Right ventricle myocardium superior (tissue), 1 donor: ENCODE measurements at regions not wholly inside any gene's neighbourhood (a gene's known extent, or its start where the extent isn't known, plus 50 kb on each side); places are given as distances from the start of the nearest gene placed in this dataset.

Source experiments
- ATAC-seq: fragments of 200-7000 bp; cut with Tn5 transposase; one replicate; pipeline ENCODE4 v1.9.1; 2020; ENCODE audit warnings: mild to moderate bottlenecking; ENCODE audit not compliant: poor library complexity
- DNase-seq: peaks from one replicate; pipeline ENCODE4 v3.0.0-alpha.2; 2020
- intact Hi-C: fragments of 100-400 bp; cut with DNase I; formaldehyde crosslinking; loops from one replicate; pipeline ENCODE4 v1.11.2; 2022
- donor health status: DM: no; HTN: yes; CAD: no; lungs with severe emphysema.

DNA sequence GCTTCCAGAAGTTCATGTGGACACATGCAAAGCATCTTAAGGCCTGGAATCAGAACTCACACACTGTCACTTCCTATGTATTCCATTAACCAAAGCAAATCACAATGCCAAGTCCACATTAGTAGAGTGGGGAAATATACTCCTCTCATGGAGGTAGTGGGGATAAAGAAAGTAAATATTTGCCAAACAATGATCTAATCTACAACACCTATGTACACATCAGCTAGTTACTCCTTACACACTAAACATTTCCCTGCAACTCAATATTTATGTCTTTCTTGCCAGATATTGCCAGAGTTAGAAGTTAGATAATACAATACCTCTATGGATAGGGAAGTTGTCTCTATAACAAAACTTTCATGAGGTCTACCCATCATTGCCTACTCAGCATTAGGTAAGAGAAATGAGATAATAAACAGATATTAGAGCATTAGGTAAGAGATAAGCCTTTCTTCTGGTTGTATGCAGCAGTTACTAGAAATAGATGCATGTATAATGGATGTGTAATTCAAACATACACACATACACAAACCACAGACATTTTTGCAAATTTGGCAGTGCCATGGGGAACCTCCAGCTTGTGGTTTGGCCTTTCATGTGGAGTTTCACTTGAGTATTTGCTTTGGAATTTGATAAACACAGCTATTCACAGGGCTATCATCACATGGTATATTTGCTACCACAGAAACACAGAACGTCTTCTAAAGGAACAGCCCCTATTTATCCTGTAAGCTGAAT lies 196.5 kb downstream of the TLE1 start:
- DNase-seq (no peak), ATAC-seq (no peak)
- intact Hi-C loops: no loop called here

DNA sequence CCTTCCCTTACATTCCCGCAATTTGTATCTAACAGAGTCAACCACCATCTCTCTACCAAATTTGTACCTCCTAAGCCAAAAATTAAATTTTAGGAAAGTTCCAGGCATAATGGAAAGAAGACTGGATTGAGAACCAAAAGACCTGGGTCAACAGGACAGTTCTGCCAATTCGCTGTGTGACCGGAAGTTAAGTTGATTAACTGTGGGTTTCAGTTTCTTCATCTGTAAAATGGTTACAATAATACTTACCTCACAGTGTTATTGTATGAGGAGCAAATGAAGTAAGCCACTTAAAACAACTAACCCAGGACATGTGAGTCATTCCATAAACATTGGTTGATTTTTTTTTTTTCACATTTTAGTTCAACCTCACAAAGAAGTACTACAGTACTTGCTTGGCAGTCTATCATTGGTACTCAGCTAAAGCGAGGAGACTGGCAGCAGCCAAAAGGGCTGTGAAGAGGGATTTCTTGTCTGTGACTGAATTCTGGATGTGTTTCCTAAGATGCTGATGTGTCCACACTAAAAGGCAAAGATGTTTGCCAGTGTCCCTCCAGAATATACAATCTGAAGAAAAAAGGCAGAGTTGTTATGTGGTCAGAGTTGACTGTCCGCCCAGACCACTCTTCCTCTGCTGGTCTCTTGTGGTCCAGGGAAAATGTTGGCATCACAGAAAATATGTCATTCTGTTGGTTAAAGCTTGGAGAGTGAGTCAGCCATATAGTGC lies 198.6 kb downstream of the TLE1 start:
- DNase-seq (no peak), ATAC-seq (no peak)
- intact Hi-C loops: no loop called here

DNA sequence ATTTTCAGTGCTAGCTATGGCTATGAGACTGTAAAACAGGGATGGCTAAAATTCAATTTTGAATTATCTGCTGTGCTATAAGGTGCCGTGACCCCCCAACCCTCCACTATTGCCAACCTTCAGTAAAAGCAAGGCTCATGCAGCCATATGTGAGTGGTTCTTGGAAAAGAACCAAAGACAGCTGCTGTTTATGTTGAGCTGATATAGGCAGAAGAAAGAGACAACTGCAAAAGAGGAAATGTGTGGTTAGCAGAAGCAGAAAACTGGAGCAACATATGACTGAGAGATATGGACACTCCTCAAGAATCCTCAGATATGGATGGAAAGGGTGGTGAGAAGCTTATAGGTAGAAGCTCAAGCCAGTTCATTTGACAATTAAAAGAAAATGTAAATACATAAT lies 200.3 kb downstream of the TLE1 start:
- no peak for ATAC-seq
- DNase-seq: no peak
- intact Hi-C loops: no loop called here

DNA sequence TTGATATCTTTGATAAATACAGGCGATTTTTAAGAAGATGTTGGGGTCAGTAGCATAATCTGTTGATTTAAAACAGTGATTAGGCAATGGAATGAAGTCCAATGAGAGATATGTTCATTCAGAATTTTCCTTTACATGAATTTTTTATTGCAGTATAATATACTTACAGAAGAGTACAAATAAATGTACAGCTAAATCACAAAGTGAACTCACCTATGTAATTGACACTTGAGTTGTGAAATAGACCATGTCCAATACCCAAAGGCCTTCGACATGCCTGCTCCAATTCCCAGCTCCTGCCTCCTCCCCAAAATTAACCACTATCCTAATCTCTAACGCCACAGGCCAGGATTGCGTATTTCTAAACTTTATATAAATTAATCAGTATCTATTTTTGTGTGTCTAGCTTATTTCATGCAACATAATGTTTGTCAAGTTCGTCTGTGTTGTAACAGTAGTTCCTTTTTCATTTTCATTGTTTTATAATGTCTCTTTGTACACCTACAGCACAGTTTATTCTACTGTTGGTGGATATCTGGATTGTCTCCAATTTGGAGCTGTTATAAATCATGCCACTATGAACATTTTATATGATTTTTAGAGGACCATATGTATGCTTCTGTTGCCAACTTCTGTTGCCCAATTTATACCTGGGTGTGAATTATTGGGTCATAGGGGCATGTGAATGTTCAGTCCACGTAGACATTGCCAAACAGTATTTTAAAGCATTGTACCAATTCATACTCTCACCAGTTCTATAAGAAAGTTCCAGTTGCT lies 208.3 kb downstream of the TLE1 start:
- ATAC-seq (no peak), DNase-seq (no peak)
- intact Hi-C loops: no loop called here

DNA sequence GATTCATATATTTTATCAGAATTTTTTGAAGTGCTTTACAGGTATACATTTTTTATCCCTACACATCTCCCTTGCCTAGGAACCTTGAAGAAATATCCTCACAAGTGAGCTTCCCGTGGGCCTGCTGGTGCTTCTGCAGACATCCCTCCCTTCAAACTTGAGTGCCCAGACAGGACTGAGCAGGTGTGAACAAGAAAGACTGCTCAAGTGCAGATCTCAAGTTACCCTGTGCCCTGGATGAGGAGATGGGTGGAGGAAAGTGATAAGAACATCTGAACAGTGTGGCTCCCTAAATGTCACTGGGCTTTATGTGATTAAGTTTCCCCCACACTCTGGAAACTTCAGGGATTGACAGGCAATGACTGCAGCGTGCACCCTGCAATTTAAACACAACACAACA lies 209.8 kb downstream of the TLE1 start:
- no peak for ATAC-seq
- no peak for DNase-seq
- intact Hi-C loops: no loop called here

DNA sequence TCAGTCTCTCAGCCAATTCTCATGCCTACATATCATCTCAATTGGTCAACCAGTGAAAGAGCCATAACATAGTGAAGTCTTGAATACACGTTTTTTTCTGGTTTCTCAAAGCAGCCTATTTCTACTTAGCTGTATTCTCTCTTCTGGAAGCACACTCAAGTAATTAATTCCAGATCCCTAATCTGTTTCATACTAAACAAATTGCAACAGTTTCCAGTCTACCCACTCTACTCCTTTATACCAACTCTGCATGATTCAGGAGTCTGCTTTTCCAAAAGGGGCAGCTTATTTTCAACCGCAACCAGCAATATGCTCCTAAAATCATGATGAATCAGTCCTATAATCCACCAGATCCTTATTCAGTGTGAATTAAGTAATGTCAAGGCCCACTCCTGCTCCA lies 211.7 kb downstream of the TLE1 start:
- intact Hi-C loops: no loop called here
- DNase-seq: no peak
- no peak for ATAC-seq

DNA sequence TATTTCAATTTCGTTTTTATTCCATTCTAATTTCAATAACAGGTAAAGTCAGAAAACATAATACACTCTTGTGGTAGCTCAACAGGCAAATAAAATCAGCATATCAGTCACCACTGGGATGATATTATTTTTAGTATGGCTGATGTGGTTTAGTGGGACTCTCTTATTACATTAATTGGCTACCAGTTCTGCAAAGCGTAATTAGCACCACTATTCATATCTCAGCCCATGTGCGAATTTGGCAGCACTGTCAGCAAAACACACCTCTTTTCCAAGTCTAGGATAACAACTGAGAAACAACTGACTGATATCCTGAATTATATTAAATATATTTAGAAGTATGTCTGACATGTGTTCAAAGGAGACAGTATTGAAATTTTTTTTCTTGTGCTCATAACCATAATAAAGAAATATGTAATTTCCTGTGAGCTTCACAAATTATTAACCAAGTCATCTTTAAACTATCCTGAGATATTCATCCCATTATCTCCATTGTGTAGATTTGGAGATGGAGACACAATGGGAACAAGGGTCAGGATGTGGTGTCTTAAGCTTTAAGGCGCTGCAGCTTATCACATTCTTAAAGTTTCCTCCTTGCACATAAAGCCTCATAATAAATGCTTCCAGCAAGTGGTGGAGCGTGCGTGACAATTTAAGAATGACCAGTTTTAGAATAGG lies 212.4 kb downstream of the TLE1 start:
- DNase-seq: no peak
- ATAC-seq: peak; percentile 86
- intact Hi-C loops: no loop called here

DNA sequence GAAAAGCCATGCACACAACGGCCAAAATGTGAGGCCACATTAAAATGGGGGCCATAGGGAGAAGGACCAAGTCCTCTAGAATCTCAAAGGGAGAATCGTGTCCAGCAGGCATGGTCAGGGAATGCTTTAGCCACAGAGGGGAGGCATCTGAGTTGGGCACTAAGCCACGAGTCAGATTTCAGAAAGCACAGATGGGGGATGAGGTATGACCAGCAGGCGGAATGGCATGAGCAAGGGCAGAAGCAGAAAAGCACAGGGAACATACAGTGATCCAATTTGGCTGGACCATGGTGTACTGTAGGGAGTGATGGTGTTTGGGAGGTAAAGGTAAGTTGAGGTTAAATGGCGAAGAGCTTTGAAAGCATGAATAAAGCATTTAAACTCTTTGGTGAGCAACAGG lies 214.6 kb downstream of the TLE1 start:
- ATAC-seq: no peak

DNA sequence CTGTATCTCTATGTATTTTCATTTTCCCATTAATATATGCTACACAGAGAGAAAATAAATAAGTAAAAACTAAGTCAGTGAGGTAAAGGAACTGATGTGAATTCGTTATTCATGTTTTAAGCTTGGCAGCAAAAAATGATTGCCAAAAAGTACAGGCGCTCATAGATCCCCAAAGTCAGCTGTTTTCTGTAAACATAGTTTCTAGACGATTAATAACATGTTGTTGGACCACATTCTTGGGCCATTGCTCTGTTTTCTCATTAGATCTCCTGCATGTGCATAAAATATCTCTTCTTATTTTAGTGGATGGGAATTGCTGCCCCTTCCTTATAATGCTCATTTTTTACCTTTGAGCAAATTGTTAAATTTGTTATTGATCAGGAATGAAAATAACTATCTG lies 215.2 kb downstream of the TLE1 start:
- intact Hi-C loops: no loop called here
- DNase-seq (no peak), ATAC-seq (no peak)

More for the DNA sequence above, 214.6 kb downstream of the TLE1 start:
- intact Hi-C loops: no loop called here
- no peak for DNase-seq

DNA sequence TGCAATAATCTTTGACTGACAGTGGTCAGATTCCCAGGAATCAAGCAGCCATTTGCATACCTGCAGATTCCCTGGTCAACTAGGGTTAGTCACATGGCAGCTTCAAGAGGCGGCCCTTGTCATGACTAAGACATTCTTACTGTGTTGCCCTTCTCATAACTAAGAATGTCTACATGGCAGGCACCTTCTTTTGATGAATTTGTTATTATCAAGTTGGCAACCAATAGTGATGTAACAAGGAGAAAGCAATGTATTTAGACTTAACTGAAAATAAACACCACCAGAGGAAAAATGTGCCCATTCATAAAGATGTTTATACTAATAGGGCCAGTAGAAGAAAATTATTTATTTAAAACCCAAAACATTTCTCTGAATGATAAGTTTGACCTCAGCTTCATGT lies 215.6 kb downstream of the TLE1 start:
- ATAC-seq (no peak), DNase-seq (no peak)
- intact Hi-C loops: no loop called here

DNA sequence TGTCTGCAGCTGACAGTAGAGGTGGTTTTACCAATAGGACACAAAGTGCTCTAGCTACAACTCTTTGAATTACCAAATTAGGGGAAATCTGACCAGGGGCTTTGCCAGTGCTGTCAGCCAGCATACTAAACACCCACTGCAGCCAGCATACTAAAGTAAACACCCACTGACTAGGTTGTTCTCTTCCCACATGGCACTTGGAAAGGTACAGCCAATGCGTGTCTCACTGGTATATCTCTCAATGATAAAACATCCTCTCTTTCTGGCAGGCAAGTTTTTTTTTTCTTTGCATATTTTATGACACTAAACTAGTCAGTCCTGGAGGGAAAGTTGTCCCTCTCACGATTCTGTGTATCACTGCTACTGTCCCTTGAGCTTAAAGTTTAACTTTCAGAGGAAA lies 216.1 kb downstream of the TLE1 start:
- DNase-seq: no peak
- intact Hi-C loops: no loop called here
- ATAC-seq: no peak

DNA sequence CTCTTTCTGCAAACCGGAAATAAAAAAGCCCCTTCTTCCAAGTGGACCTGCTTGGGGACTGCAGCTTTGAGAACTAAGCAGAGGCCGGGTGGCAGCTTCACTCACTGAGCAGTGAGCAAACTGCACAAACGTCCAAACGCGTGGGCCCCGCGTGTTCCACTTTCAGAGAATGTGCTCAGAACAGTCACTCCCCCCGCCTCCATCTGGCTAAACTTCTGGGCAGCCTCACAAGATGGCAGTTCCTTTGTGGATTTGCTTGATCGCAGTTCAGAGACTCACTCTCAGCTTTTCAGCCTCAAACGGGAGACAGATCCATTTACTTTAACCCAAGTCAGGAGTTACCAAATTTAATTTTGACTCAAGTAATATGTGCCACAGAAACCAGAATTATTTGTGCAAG lies 216.6 kb downstream of the TLE1 start:
- no peak for DNase-seq
- no peak for ATAC-seq
- intact Hi-C loops: no loop called here

DNA sequence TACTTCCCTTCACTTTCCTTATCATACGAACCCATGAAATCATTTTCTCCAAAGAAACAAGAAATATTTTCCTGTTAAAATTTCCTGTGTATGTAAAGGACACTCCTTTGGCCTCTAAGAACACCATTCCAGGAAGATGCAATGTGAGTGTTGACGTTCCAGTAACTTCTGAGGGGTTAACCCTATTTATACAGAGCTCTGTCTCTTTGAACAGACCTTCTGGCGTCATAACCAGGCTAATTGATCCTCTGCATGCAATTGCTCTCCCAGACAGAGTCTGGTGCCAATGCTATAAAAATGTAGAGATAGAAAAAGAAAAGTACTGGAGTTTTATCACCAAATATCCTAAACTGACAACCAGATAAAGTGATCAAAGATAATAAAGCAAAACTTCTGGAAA lies 218.5 kb downstream of the TLE1 start:
- DNase-seq (no peak), ATAC-seq (no peak)
- intact Hi-C loops: no loop called here

DNA sequence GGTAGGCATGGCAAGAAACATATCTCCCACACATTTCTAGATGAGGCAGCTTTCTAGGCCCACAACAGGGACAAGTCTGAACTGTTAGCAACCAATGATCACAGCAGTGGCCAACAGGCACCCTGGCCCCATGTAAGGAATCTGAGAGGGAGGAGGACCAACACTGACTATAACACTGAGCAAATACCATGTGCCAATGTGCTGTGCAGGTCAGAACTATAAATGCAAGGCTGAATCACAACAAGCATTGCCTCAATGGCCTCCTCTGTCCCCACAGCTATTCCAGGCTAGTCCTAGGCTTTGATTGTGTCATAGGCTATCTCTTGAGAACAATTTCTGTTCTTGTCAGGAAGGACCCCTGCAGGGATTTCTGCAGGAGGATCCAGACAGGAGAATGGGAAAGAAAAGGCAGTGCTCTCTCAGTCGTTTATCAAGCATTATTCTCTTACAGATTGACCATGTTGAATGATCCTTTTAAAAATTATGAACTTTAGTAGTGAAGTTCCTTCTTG lies 221.2 kb downstream of the TLE1 start:
- DNase-seq (no peak), ATAC-seq (no peak)
- intact Hi-C loops: no loop called here

DNA sequence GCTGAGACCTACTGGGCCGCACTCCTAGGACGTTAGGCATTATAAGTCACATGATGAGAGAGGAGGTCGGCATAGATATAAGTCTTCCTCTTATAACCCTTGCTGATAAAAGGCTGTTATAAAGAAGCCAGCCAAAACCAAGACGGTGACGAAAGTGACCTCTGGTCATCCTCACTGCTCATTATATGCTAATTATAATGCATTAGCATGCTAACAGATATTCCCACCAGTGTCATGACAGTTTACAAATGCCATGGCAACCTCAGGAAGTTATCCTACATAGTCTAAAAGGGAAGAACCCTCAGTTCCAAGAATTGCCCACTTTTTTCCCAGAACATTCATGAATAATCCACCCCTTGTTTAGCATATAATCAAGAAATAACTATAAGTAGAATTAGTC lies 222.4 kb downstream of the TLE1 start:
- intact Hi-C loops: no loop called here
- DNase-seq (no peak), ATAC-seq (no peak)

DNA sequence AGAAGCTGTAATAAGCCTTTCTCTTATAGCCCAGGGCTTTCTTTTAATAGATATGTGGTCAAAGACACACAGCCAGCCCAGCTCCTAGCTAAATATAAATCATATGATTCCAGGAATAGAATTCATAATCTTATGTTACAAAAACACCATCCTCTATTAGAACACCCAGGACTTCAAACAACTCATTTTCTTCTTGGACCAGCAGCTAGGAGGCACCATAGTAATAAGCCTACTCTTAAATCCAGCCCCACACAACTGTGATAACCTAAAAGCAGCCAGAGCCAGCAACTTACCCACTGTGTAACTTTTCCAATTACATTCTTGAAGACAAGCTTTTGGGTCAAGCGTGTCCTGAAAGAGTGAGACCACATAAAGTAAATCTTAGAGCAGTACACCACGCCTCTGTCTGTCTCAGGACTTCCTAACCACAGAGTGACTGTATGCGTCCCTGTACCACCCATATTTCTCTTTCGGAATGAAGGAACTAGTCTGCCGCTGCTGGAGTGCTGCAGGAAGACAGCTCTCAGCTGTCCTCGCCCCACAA lies 223.8 kb downstream of the TLE1 start:
- intact Hi-C loops: no loop called here
- ATAC-seq (peak; percentile 88), DNase-seq (no peak)

DNA sequence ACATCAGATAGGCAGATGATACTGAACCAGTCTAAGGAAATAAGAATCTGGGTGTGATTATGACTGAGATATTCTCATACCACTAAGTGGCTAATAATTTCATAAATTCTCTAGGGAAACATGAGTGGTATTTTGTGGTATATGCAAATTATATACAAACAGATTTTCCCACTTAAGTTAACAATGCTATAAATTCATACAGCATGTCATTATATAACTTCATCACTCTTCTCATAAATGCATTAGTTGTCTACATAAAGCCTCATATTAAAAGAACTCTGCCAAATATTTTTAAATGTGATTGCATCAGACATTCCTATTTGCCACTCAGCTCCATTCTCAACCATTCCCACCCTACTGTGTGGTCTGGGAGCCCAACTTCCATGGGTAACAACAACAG lies 226.5 kb downstream of the TLE1 start:
- DNase-seq: no peak
- intact Hi-C loops: no loop called here
- no peak for ATAC-seq

DNA sequence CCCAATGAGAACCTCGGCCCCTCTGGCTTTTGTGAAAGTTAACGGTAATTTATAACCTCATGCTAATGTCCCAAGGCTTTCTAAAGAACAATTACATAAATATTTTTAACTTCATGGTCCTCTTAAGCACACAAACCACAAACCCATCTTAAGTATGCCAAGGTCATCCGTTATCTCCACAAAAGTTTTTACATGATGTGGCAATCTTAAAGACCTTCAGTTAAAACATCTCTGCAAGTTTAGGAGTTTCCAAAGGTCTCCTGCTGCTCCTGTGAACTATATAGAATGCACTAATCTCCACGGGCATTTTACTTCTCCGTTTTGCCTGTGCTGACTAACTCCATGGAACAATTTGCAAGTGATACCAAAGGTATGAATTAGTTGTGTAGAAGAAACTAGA lies 228.2 kb downstream of the TLE1 start:
- ATAC-seq (no peak), DNase-seq (no peak)
- intact Hi-C loops: no loop called here

DNA sequence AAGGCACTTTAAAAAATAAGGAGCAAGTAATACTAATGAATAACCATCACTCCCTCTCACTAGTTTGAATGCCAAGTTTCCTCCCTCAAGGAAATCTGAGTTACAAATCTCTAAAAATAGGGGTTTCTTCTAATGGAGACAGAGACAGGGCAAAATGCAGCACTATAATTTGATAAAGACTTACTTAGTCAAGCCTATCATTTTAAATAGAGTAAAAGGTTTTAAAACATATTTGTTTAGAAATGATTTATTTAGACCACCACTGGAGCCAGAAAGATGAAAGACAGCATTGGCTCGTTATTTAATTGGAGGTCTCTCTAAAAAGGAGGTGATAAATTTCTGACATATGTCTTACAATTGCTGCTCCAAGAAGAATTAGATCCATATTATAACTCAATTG lies 228.7 kb downstream of the TLE1 start:
- intact Hi-C loops: no loop called here
- DNase-seq (no peak), ATAC-seq (no peak)
